Subcutaneous abdominal adipose tissue (tissue), 5 donors: ENCODE measurements at regions not wholly inside any gene's neighbourhood (a gene's known extent, or its start where the extent isn't known, plus 50 kb on each side); places are given as distances from the start of the nearest gene placed in this dataset.

ENCODE experiments used
- H3K27ac ChIP-seq: one replicate; pipeline ENCODE4 v1.7.0; 2013; ENCODE audit warnings: low read depth, mild to moderate bottlenecking, inconsistent platforms, low read length, moderate library complexity
- H3K27me3 ChIP-seq, 5 donors: one replicate each; pipeline ENCODE4 v1.7.0; 2013; ENCODE audit warnings: low read length in 5 of 5, inconsistent platforms in 1 of 5; ENCODE audit not compliant: control insufficient read depth in 5 of 5, insufficient read depth in 4 of 5
- H3K36me3 ChIP-seq, 5 donors: one replicate each; pipeline ENCODE4 v1.7.0; 2013; ENCODE audit warnings: low read length in 5 of 5; ENCODE audit not compliant: control insufficient read depth in 5 of 5, insufficient read depth in 5 of 5
- H3K4me1 ChIP-seq, 5 donors: one replicate each; pipeline ENCODE4 v1.7.0; 2013; ENCODE audit warnings: low read length in 5 of 5, mild to moderate bottlenecking in 3 of 5, moderate library complexity in 1 of 5; ENCODE audit not compliant: control insufficient read depth in 5 of 5, insufficient read depth in 5 of 5
- H3K4me3 ChIP-seq, 5 donors: one replicate each; pipeline ENCODE4 v1.7.0; 2013; ENCODE audit warnings: low read length in 5 of 5, low read depth in 1 of 5
- H3K9ac ChIP-seq, 5 donors: one replicate each; pipeline ENCODE4 v1.7.0; 2013; ENCODE audit warnings: low read length in 5 of 5, mild to moderate bottlenecking in 4 of 5, moderate library complexity in 3 of 5
- H3K9me3 ChIP-seq, 5 donors: one replicate each; pipeline ENCODE4 v1.7.0; 2013; ENCODE audit warnings: low read length in 5 of 5; ENCODE audit not compliant: control insufficient read depth in 5 of 5
- donor health status: healthy.
- donor health status: healthy.
- donor health status: healthy.
- donor health status: healthy.
- donor health status: healthy.

- Histone ChIP-seq H3K27ac (no peak overlapping the region), H3K4me1 (peaks cover 0 to 12% (median 12%) of the 10 kb centered on the region in 5 donors), H3K36me3 (peaks cover 0 to 20% (median 16%) of the 10 kb centered on the region in 5 donors), H3K27me3 (no peaks in the 10 kb centered on the region), H3K9me3 (no peaks in the 10 kb centered on the region), H3K9ac (peak overlapping the region in 4 of 5 donors; percentile 69 to 90 (median 76)), H3K4me3 (peak overlapping the region; percentile 80 to 93 (median 82))
Measured at GRCh38 chr16:31700200-31700529, 172.5 kb downstream of the AHSP start.

GRCh38 chr16:31700530-31701388 lies 172.8 kb upstream of the ZNF267 start:
- H3K9ac ChIP-seq = peak overlapping the region; percentile 39 to 90 (median 73)
- no peak overlapping the region for H3K27ac ChIP-seq
- H3K9me3 ChIP-seq = no peaks in the 10 kb centered on the region
- H3K4me3 ChIP-seq = peak overlapping the region; percentile 80 to 93 (median 82)
- H3K36me3 ChIP-seq = peaks cover 0 to 26% (median 22%) of the 10 kb centered on the region in 5 donors
- peaks cover 0 to 12% (median 12%) of the 10 kb centered on the region in 5 donors for H3K4me1 ChIP-seq
- no peaks in the 10 kb centered on the region for H3K27me3 ChIP-seq

GRCh38 chr16:31701734-31702133 lies 171.9 kb upstream of the ZNF267 start:
- Histone ChIP-seq H3K4me1 (peaks cover 0 to 12% (median 12%) of the 10 kb centered on the region in 5 donors), H3K27ac (no peak overlapping the region), H3K9me3 (no peaks in the 10 kb centered on the region), H3K36me3 (peaks cover 0 to 35% (median 30%) of the 10 kb centered on the region in 5 donors), H3K4me3 (no peak overlapping the region), H3K9ac (no peak overlapping the region), H3K27me3 (no peaks in the 10 kb centered on the region)

GRCh38 chr16:31702796-31703195 lies 170.8 kb upstream of the ZNF267 start:
- Histone ChIP-seq H3K9ac (no peak overlapping the region), H3K27me3 (no peaks in the 10 kb centered on the region), H3K4me3 (no peak overlapping the region), H3K4me1 (peaks cover 0 to 12% (median 12%) of the 10 kb centered on the region in 5 donors), H3K27ac (no peak overlapping the region), H3K9me3 (no peaks in the 10 kb centered on the region), H3K36me3 (peaks cover 0 to 42% (median 34%) of the 10 kb centered on the region in 5 donors)

- Histone ChIP-seq H3K9me3 (no peaks in the 10 kb centered on the region), H3K4me3 (no peak overlapping the region), H3K36me3 (peaks cover 0 to 51% (median 39%) of the 10 kb centered on the region in 5 donors), H3K4me1 (peaks cover 0 to 12% (median 12%) of the 10 kb centered on the region in 5 donors), H3K27me3 (no peaks in the 10 kb centered on the region), H3K9ac (no peak overlapping the region), H3K27ac (no peak overlapping the region)
Measured at GRCh38 chr16:31703526-31704128, 170.0 kb upstream of the ZNF267 start.

GRCh38 chr16:31704138-31704537 lies 169.5 kb upstream of the ZNF267 start:
- no peak overlapping the region for H3K27ac ChIP-seq
- no peaks in the 10 kb centered on the region for H3K9me3 ChIP-seq
- peaks cover 0 to 51% (median 39%) of the 10 kb centered on the region in 5 donors for H3K36me3 ChIP-seq
- H3K27me3 ChIP-seq = no peaks in the 10 kb centered on the region
- H3K4me3 ChIP-seq = no peak overlapping the region
- H3K9ac ChIP-seq = no peak overlapping the region
- H3K4me1 ChIP-seq = peaks cover 0 to 12% (median 12%) of the 10 kb centered on the region in 5 donors

- H3K27me3 ChIP-seq = no peaks in the 10 kb centered on the region
- peaks cover 0 to 51% (median 39%) of the 10 kb centered on the region in 5 donors for H3K36me3 ChIP-seq
- H3K9ac ChIP-seq = no peak overlapping the region
- H3K27ac ChIP-seq = no peak overlapping the region
- H3K4me3 ChIP-seq = no peak overlapping the region
- no peaks in the 10 kb centered on the region for H3K9me3 ChIP-seq
- H3K4me1 ChIP-seq = peaks cover 0 to 11% (median 10%) of the 10 kb centered on the region in 5 donors
Measured at GRCh38 chr16:31705371-31705770, 168.2 kb upstream of the ZNF267 start.

GRCh38 chr16:31706318-31706717 lies 167.3 kb upstream of the ZNF267 start:
- Histone ChIP-seq H3K36me3 (peaks cover 0 to 51% (median 39%) of the 10 kb centered on the region in 5 donors), H3K9ac (no peak overlapping the region), H3K27ac (no peak overlapping the region), H3K27me3 (no peaks in the 10 kb centered on the region), H3K4me3 (no peak overlapping the region), H3K4me1 (peaks cover 0 to 5% (median under 1%) of the 10 kb centered on the region in 5 donors), H3K9me3 (no peaks in the 10 kb centered on the region)

GRCh38 chr16:31706925-31707324 lies 166.7 kb upstream of the ZNF267 start:
- peaks cover 0 to 51% (median 39%) of the 10 kb centered on the region in 5 donors for H3K36me3 ChIP-seq
- no peaks in the 10 kb centered on the region for H3K9me3 ChIP-seq
- H3K9ac ChIP-seq = no peak overlapping the region
- H3K4me1 ChIP-seq = no peaks in the 10 kb centered on the region
- no peak overlapping the region for H3K4me3 ChIP-seq
- no peaks in the 10 kb centered on the region for H3K27me3 ChIP-seq
- no peak overlapping the region for H3K27ac ChIP-seq

GRCh38 chr16:31707743-31708335 lies 165.8 kb upstream of the ZNF267 start:
- Histone ChIP-seq H3K4me3 (no peak overlapping the region), H3K9ac (no peak overlapping the region), H3K36me3 (peaks cover 0 to 51% (median 39%) of the 10 kb centered on the region in 5 donors), H3K4me1 (peaks cover 0 to 4% (median 0%) of the 10 kb centered on the region in 5 donors), H3K27me3 (no peaks in the 10 kb centered on the region), H3K9me3 (no peaks in the 10 kb centered on the region), H3K27ac (no peak overlapping the region)
